Urothelium cell line (cell line): ENCODE measurements at regions not wholly inside any gene's neighbourhood (a gene's known extent, or its start where the extent isn't known, plus 50 kb on each side); places are given as distances from the start of the nearest gene placed in this dataset.
"Not testable (repeated sequence)": the region's sequence is repeated elsewhere in the genome, so short reads cannot be mapped to it uniquely, and the experiment has no call there.

Experiments
- DNase-seq: peaks from one replicate; pipeline ENCODE4 v3.0.0; 2011; ENCODE audit warnings: low spot score, mixed read lengths
- FAIRE-seq: peaks from 2 replicates; lab custom pipeline; 2011; peaks lifted over from hg19 to GRCh38; lab: Jason Lieb, UNC

- FAIRE-seq (no peak), DNase-seq (no peak)
Measured at GRCh38 chr4:97016186-97016907, 1126.9 kb downstream of the STPG2 start.

GRCh38 chr4:97027728-97028410 is 1115.4 kb downstream of the STPG2 start:
- DNase-seq (no peak), FAIRE-seq (no peak)

GRCh38 chr4:97028785-97029184 is 1114.5 kb downstream of the STPG2 start:
- DNase-seq: no peak
- no peak for FAIRE-seq

GRCh38 chr4:97037411-97038145 is 1105.7 kb downstream of the STPG2 start:
- not testable (repeated sequence) for FAIRE-seq

GRCh38 chr4:97038146-97038516 is 1105.1 kb downstream of the STPG2 start:
- FAIRE-seq (peak; percentile 53), DNase-seq (no peak)

More at GRCh38 chr4:97037411-97038145, 1105.7 kb downstream of the STPG2 start:
- not testable (repeated sequence) for DNase-seq

- no peak for FAIRE-seq
- no peak for DNase-seq
Measured at GRCh38 chr4:97072666-97073065, 1070.6 kb downstream of the STPG2 start.

GRCh38 chr4:97073194-97073593 is 1070.1 kb downstream of the STPG2 start:
- DNase-seq (no peak), FAIRE-seq (no peak)

GRCh38 chr4:97074531-97074930 is 1068.7 kb downstream of the STPG2 start:
- DNase-seq: no peak
- no peak for FAIRE-seq

- FAIRE-seq (no peak), DNase-seq (no peak)
Measured at GRCh38 chr4:97081951-97082350, 1061.3 kb downstream of the STPG2 start.

- FAIRE-seq, DNase-seq: not testable (repeated sequence)
Measured at GRCh38 chr4:97097036-97097435, 1046.2 kb downstream of the STPG2 start.

GRCh38 chr4:97101171-97101570 is 1042.1 kb downstream of the STPG2 start:
- not testable (repeated sequence) for FAIRE-seq, DNase-seq

- FAIRE-seq (no peak), DNase-seq (no peak)
Measured at GRCh38 chr4:97103252-97103651, 1040.0 kb downstream of the STPG2 start.

- FAIRE-seq (no peak), DNase-seq (no peak)
Measured at GRCh38 chr4:97104006-97104405, 1039.3 kb downstream of the STPG2 start.

GRCh38 chr4:97104666-97105065 is 1038.6 kb downstream of the STPG2 start:
- DNase-seq (no peak), FAIRE-seq (no peak)

GRCh38 chr4:97105347-97106099 is 1037.8 kb downstream of the STPG2 start:
- FAIRE-seq: no peak
- no peak for DNase-seq

GRCh38 chr4:97106161-97106560 is 1037.1 kb downstream of the STPG2 start:
- FAIRE-seq (no peak), DNase-seq (no peak)

- no peak for FAIRE-seq
Measured at GRCh38 chr4:97110506-97110905, 1032.8 kb downstream of the STPG2 start.

GRCh38 chr4:97116511-97116910 is 1026.8 kb downstream of the STPG2 start:
- no peak for FAIRE-seq
- DNase-seq: no peak

More at GRCh38 chr4:97110506-97110905, 1032.8 kb downstream of the STPG2 start:
- no peak for DNase-seq

- no peak for FAIRE-seq
- no peak for DNase-seq
Measured at GRCh38 chr4:97121493-97121892, 1021.8 kb downstream of the STPG2 start.

GRCh38 chr4:97123573-97123972 is 1019.7 kb downstream of the STPG2 start:
- DNase-seq: no peak
- FAIRE-seq: no peak

- FAIRE-seq (no peak), DNase-seq (no peak)
Measured at GRCh38 chr4:97132435-97132834, 1010.8 kb downstream of the STPG2 start.
